ENCODE measurements at regions not wholly inside any gene's neighbourhood (a gene's known extent, or its start where the extent isn't known, plus 50 kb on each side); places are given as distances from the start of the nearest gene placed in this dataset.

DNA sequence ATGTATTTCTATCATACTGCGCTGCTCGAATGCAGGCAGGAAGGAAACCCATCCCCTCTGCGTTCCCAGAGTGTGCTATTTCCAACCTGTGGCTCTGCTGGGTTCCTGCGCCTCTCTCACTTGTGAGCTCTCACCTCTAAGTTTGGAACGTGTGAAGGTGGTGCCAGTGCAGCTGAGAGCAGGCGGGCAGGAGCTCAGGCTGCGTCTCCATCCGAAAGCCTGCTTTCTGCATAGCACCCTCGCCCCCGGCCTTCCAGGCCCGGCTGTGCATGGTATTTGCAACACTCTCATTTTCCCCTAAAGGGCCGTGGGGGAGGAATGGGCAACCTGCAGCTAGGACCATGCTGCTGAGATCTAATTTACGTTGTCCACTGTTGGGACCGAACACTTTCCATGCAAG is 288.0 kb upstream of the TSHZ2 start:
- Histone ChIP-seq H4K20me1 (ENCODE audit: insufficient read depth, low read length) (no peaks in the 10 kb centered on the region), H3K9me3 (ENCODE audit: control insufficient read depth, insufficient read depth, low read length) (peaks cover 2% of the 10 kb centered on the region; the same call in 1 of the 2 replicates), H2BK120ac (ENCODE audit: low read depth, low read length) (no peak overlapping the region), H4K5ac (ENCODE audit: low read depth, low read length) (no peak overlapping the region), H3K18ac (ENCODE audit: low read depth, low read length) (no peak overlapping the region), H4K91ac (ENCODE audit: insufficient read depth, low read depth, low read length) (no peak overlapping the region), H3K27ac (ENCODE audit: insufficient read depth, low read length) (no peak overlapping the region), H3K14ac (replicated peaks; ENCODE audit: low read depth, low read length) (no peak overlapping the region), H3K9ac (ENCODE audit: low read depth, low read length) (no peak overlapping the region), H3K4ac (ENCODE audit: low read depth, low read length) (no peak overlapping the region), H2AK5ac (ENCODE audit: low read depth, low read length) (no peak overlapping the region), H2AFZ (replicated peaks; ENCODE audit: low read length, poor library complexity) (no peak overlapping the region), H3K4me2 (ENCODE audit: low read depth, low read length) (no peak overlapping the region), H3K56ac (ENCODE audit: extremely low read depth, insufficient read depth, low read length) (no peak overlapping the region), H2BK5ac (ENCODE audit: low read depth, low read length, poor library complexity, severe bottlenecking) (no peak overlapping the region), H2AK9ac (replicated peaks; ENCODE audit: low read depth, low read length, poor library complexity) (no peak overlapping the region), H3K23ac (ENCODE audit: low read depth, low read length) (no peak overlapping the region), H3K79me1 (ENCODE audit: low read depth in 1 of 2, low read length in 2 of 2) (no peaks in the 10 kb centered on the region), H2BK15ac (ENCODE audit: low read depth, low read length) (no peak overlapping the region), H2BK20ac (ENCODE audit: low read depth, low read length) (no peak overlapping the region), H3K4me1 (ENCODE audit: control insufficient read depth, insufficient read depth, low read length) (no peaks in the 10 kb centered on the region), H3K27me3 (ENCODE audit: control insufficient read depth, insufficient read depth, low read length) (no peaks in the 10 kb centered on the region), H3K9me1 (ENCODE audit: insufficient read depth, low read length) (no peaks in the 10 kb centered on the region), H3K4me3 (ENCODE audit: insufficient read depth, low read depth, low read length) (no peak overlapping the region), H4K8ac (ENCODE audit: low read depth in 2 of 2, low read length in 2 of 2) (no peak overlapping the region), H3K36me3 (ENCODE audit: control insufficient read depth, insufficient read depth, low read length) (no peaks in the 10 kb centered on the region)
- ChIA-PET POLR2A (ENCODE audit: unreplicated experiment) (no interaction called here), CTCF (no interaction called here)
- in situ Hi-C loops (cut with MboI; ENCODE audit: low sequenced_read_pairs) (no loop called here), intact Hi-C loops (cut with micrococcal nuclease) (no loop called here), dilution Hi-C loops (cut with HindIII; ENCODE audit: low sequenced_read_pairs, unreplicated experiment) (no loop called here)
- ATAC-seq (ENCODE audit: low read depth), result no peak
- TF ChIP-seq, protein P1, sequence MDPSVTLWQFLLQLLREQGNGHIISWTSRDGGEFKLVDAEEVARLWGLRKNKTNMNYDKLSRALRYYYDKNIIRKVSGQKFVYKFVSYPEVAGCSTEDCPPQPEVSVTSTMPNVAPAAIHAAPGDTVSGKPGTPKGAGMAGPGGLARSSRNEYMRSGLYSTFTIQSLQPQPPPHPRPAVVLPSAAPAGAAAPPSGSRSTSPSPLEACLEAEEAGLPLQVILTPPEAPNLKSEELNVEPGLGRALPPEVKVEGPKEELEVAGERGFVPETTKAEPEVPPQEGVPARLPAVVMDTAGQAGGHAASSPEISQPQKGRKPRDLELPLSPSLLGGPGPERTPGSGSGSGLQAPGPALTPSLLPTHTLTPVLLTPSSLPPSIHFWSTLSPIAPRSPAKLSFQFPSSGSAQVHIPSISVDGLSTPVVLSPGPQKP (IDR thresholded peaks at IDR 0.05; ENCODE audit: borderline replicate concordance, low read depth, low read length), result no peak
- no peak for TF ChIP-seq MXI1 (IDR thresholded peaks at IDR 0.05; ENCODE audit: borderline replicate concordance, low read depth, low read length)
- TF ChIP-seq RCOR1 (IDR thresholded peaks at IDR 0.05; ENCODE audit: insufficient replicate concordance, low read length), result no peak
- TF ChIP-seq POLR2A (IDR thresholded peaks at IDR 0.05; ENCODE audit: low read depth, low read length), result no peak
- TF ChIP-seq, protein P2, sequence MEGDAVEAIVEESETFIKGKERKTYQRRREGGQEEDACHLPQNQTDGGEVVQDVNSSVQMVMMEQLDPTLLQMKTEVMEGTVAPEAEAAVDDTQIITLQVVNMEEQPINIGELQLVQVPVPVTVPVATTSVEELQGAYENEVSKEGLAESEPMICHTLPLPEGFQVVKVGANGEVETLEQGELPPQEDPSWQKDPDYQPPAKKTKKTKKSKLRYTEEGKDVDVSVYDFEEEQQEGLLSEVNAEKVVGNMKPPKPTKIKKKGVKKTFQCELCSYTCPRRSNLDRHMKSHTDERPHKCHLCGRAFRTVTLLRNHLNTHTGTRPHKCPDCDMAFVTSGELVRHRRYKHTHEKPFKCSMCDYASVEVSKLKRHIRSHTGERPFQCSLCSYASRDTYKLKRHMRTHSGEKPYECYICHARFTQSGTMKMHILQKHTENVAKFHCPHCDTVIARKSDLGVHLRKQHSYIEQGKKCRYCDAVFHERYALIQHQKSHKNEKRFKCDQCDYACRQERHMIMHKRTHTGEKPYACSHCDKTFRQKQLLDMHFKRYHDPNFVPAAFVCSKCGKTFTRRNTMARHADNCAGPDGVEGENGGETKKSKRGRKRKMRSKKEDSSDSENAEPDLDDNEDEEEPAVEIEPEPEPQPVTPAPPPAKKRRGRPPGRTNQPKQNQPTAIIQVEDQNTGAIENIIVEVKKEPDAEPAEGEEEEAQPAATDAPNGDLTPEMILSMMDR (conservative IDR thresholded peaks at IDR 0.05; ENCODE audit: low read depth, low read length), result no peak
- no peak for TF ChIP-seq BHLHE40 (IDR thresholded peaks at IDR 0.05; ENCODE audit: low read depth, low read length)
- TF ChIP-seq USF2 (IDR thresholded peaks at IDR 0.05; ENCODE audit: low read depth, low read length), result no peak
- no peak for TF ChIP-seq RFX5 (IDR thresholded peaks at IDR 0.05; ENCODE audit: low read depth, low read length)
- no peak for TF ChIP-seq MAZ (IDR thresholded peaks at IDR 0.05; ENCODE audit: borderline replicate concordance, low read depth, low read length)
- TF ChIP-seq FOS (IDR thresholded peaks at IDR 0.05; ENCODE audit: low read depth, low read length), result no peak
- TF ChIP-seq CHD1 (IDR thresholded peaks at IDR 0.05; ENCODE audit: low read depth, low read length), result no peak
- TF ChIP-seq RAD21 (IDR thresholded peaks at IDR 0.05; ENCODE audit: low read length), result no peak
- TF ChIP-seq MAFK (IDR thresholded peaks at IDR 0.05; ENCODE audit: low read depth, low read length), result no peak
- TF ChIP-seq NFE2L2 (IDR thresholded peaks at IDR 0.05; ENCODE audit: low read depth, low read length), result no peak
- BruUV-seq (replicated peaks), result no TSS peak
- WGBS, 2 experiments (ENCODE audit: extremely low coverage in 2 of 2, insufficient read length in 1 of 2), result 78% methylated on average over 3 of the region's 14 CpGs; no CpG with 5 or more reads in 1 of the 2 experiments
- no peak for DNase-seq

Measured in IMR-90 (cell line).